Gastroesophageal sphincter (tissue), 4 donors: ENCODE measurements at regions not wholly inside any gene's neighbourhood (a gene's known extent, or its start where the extent isn't known, plus 50 kb on each side); places are given as distances from the start of the nearest gene placed in this dataset.

Source experiments
- ATAC-seq: fragments of 150-250 bp; one replicate; pipeline ENCODE4 v1.9.1; 2016; ENCODE audit warnings: mild to moderate bottlenecking, moderate library complexity
- H3K27ac ChIP-seq, 4 donors: fragments of 200-600 bp; sonication (generic) in 3 of 4; 1 replicate in 3 of 4; 2 replicates in 1 of 4; pipeline ENCODE4 v1.5.1; 2016 to 2019
- H3K27me3 ChIP-seq: fragments of 200-600 bp; sonication (generic); one replicate; pipeline ENCODE4 v1.5.1; 2019
- H3K36me3 ChIP-seq, 2 donors: fragments of 200-600 bp; sonication (generic); one replicate each; pipeline ENCODE4 v1.5.1; 2019; ENCODE audit warnings: control low read depth in 1 of 2
- H3K4me1 ChIP-seq, 3 donors: fragments of 200-600 bp; sonication (generic); 1 replicate in 2 of 3; 2 replicates in 1 of 3; pipeline ENCODE4 v1.5.1; 2016 to 2019; ENCODE audit warnings: control low read depth in 2 of 3
- H3K4me3 ChIP-seq, 2 donors: fragments of 200-600 bp; sonication (generic); one replicate each; pipeline ENCODE4 v1.5.1; 2019; ENCODE audit warnings: mild to moderate bottlenecking in 1 of 2, moderate library complexity in 1 of 2
- H3K9me3 ChIP-seq, 3 donors: fragments of 200-600 bp; sonication (generic); one replicate each; pipeline ENCODE4 v1.5.1; 2017 to 2019; ENCODE audit warnings: control low read depth in 2 of 3
- EP300 ChIP-seq: sonication (generic); formaldehyde crosslinking; IDR thresholded peaks from one replicate; pipeline ENCODE4 v1.6.1; 2017; ENCODE audit warnings: antibody characterized with exemption, mild to moderate bottlenecking
- POLR2A ChIP-seq, 2 donors: fragments of 450-650 bp; IDR thresholded peaks; one replicate each; pipeline ENCODE4 v1.6.1; 2017; ENCODE audit warnings: antibody characterized with exemption in 2 of 2, mild to moderate bottlenecking in 2 of 2, moderate library complexity in 1 of 2
- POLR2AphosphoS5 ChIP-seq: sonication (generic); formaldehyde crosslinking; IDR thresholded peaks from one replicate; pipeline ENCODE4 v1.6.1; 2017; ENCODE audit warnings: antibody characterized with exemption
- WGBS, 2 donors: methylation state at CpG; one replicate each; pipeline ENCODE4 v1.1.5; 2018; ENCODE audit warnings: low coverage in 1 of 2; 5-methylcytosine and 5-hydroxymethylcytosine counted together
- TF ChIP-seq, protein P1 (sequence below), 4 experiments: fragments of 200-600 bp in 2 of 4; fragments of 450-650 bp in 2 of 4; sonication (generic) in 1 of 4; IDR thresholded peaks; one replicate each; pipeline ENCODE4 v1.5.1; 2017 to 2019; ENCODE audit warnings: antibody characterized with exemption in 4 of 4, mild to moderate bottlenecking in 2 of 4, moderate library complexity in 2 of 4

DNA sequence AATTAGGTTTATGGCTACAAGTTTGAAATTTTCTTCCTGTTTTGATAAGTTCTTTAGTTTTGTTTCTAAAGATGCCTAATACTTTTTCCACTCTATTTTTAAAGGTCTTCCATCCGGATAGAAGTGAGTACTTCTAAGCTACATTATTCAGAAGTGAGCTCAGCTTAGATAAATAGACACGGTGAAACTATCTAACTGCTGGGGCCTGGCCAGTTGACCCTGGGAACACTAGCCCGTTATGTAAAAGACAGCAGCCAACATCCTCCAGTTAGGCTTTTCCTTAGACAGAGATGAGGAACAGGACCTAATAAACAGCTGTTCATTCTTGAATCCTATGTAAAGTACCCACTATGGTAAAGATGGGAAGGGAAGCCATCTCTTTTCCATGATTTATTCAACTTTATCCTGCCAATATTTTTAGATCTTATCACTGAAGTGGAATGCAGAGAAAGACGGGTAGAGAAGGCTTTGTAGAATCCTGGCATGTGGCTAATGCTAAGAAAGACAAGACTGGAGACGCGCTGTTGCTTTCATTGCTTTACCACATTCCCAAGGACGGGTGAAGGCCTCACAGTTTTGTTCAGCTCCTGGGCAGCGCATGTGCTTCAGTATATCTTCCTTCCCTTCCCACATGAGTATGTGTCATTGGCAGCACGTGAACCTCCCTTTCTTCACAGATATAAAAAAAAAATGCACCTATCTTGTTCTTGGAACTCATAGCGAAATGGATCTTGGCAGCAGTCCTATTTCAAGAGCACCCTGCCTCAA, 340.0 kb upstream of the MEOX2 start:
- no peaks in the 10 kb centered on the region for H3K9me3 ChIP-seq

DNA sequence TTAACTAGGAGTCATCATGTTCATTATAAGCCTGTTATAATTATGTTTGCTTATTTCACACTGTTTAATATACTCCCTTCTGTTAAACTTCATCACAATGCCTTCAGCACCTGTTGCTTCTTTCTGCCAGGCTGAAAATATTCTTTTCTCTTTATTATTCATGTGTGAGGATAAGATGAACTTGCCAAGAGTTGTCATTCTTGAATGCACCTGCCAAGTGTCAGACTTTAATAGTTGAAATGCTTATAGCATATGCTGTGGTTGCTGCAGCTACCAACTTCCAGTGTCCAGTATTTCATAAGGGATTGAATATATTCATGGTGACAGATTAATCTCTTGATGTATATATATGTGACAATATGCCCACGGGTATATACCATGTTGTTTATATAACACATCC, 339.2 kb upstream of the MEOX2 start:
- no peaks in the 10 kb centered on the region for H3K36me3 ChIP-seq
- H3K4me3 ChIP-seq: no peak overlapping the region
- TF ChIP-seq POLR2A (IDR thresholded peaks at IDR 0.05): no peak
- TF ChIP-seq POLR2AphosphoS5: no peak
- TF ChIP-seq, protein P1, sequence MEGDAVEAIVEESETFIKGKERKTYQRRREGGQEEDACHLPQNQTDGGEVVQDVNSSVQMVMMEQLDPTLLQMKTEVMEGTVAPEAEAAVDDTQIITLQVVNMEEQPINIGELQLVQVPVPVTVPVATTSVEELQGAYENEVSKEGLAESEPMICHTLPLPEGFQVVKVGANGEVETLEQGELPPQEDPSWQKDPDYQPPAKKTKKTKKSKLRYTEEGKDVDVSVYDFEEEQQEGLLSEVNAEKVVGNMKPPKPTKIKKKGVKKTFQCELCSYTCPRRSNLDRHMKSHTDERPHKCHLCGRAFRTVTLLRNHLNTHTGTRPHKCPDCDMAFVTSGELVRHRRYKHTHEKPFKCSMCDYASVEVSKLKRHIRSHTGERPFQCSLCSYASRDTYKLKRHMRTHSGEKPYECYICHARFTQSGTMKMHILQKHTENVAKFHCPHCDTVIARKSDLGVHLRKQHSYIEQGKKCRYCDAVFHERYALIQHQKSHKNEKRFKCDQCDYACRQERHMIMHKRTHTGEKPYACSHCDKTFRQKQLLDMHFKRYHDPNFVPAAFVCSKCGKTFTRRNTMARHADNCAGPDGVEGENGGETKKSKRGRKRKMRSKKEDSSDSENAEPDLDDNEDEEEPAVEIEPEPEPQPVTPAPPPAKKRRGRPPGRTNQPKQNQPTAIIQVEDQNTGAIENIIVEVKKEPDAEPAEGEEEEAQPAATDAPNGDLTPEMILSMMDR (IDR thresholded peaks at IDR 0.05): no peak
- no peak for TF ChIP-seq EP300
- no peaks in the 10 kb centered on the region for H3K27me3 ChIP-seq
- H3K27ac ChIP-seq: peak overlapping the region in 3 of 4 donors; percentile 61 to 81 (median 70)
- H3K4me1 ChIP-seq: peaks cover 14 to 66% (median 14%) of the 10 kb centered on the region in 3 donors
- 6 to 11% methylated on average over 1 of the region's 1 CpG for WGBS, 2 donors
- ATAC-seq: no peak
- H3K9me3 ChIP-seq: no peaks in the 10 kb centered on the region

More for the DNA sequence above, 340.0 kb upstream of the MEOX2 start:
- no peak overlapping the region for H3K4me3 ChIP-seq
- ATAC-seq: no peak
- TF ChIP-seq, protein P1 (IDR thresholded peaks at IDR 0.05): no peak
- no peak for TF ChIP-seq EP300
- TF ChIP-seq POLR2AphosphoS5: no peak
- TF ChIP-seq POLR2A (IDR thresholded peaks at IDR 0.05): no peak
- no peaks in the 10 kb centered on the region for H3K36me3 ChIP-seq
- H3K27me3 ChIP-seq: no peaks in the 10 kb centered on the region
- peak overlapping the region; percentile 50 to 81 (median 66) for H3K27ac ChIP-seq
- 39 to 58% methylated on average over 8 to 10 of the region's 10 CpGs for WGBS, 2 donors
- peaks cover 13 to 64% (median 14%) of the 10 kb centered on the region in 3 donors for H3K4me1 ChIP-seq

DNA sequence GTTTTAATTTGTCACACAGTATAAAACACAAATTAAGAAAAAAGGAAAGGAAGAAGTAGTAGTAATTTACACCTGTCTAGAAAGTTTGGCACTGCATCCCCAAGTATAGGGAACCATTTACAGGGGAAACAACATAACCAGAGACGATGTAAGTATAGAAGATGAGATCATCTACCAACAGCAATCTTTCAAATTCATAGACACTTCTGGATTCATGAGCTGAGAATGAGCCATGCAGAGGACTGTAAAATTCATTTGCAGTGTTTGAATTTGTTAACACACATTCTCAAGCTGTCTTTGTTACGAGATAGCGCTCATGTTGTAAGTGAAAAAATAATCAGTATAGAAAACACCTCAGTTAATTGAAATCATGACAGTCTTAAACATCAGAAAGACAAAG, 337.0 kb upstream of the MEOX2 start:
- Histone ChIP-seq H3K9me3 (no peaks in the 10 kb centered on the region), H3K4me1 (peaks cover 14 to 60% (median 14%) of the 10 kb centered on the region in 3 donors), H3K36me3 (no peaks in the 10 kb centered on the region), H3K4me3 (no peak overlapping the region), H3K27ac (no peak overlapping the region), H3K27me3 (no peaks in the 10 kb centered on the region)
- TF ChIP-seq POLR2A (IDR thresholded peaks at IDR 0.05) (no peak), POLR2AphosphoS5 (no peak), EP300 (no peak)
- TF ChIP-seq, protein P1 (IDR thresholded peaks at IDR 0.05): no peak
- 54 to 59% methylated on average over 3 of the region's 3 CpGs for WGBS, 2 donors
- ATAC-seq: no peak

DNA sequence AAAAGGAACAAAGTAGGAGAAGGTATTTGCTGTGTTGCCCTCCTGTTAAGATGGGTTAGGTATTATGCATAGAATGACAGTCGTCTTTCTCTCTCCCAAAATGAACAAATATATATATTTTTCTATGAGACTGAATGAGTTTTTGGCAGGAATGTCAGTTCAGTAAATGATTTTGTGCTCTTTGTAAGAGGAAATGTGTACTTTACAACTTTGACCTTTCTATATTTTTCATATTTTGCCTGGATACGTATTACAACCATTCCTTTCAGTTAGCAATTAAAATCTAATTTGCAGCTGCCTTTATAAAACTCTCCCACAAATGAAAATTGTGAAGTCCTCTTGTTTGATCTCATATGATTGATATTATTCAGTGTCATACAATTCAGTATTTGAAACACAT, 336.6 kb upstream of the MEOX2 start:
- ATAC-seq: no peak
- H3K4me3 ChIP-seq: no peak overlapping the region

More for the DNA sequence above, 336.6 kb upstream of the MEOX2 start:
- TF ChIP-seq EP300 (no peak), POLR2AphosphoS5 (no peak), POLR2A (IDR thresholded peaks at IDR 0.05) (no peak)
- TF ChIP-seq, protein P1 (IDR thresholded peaks at IDR 0.05): no peak
- 50 to 56% methylated on average over 2 of the region's 2 CpGs for WGBS, 2 donors
- Histone ChIP-seq H3K27me3 (no peaks in the 10 kb centered on the region), H3K27ac (no peak overlapping the region), H3K9me3 (no peaks in the 10 kb centered on the region), H3K4me1 (peaks cover 14 to 56% (median 14%) of the 10 kb centered on the region in 3 donors), H3K36me3 (no peaks in the 10 kb centered on the region)
